Skeletal muscle satellite cell (primary cell): ENCODE measurements at regions not wholly inside any gene's neighbourhood (a gene's known extent, or its start where the extent isn't known, plus 50 kb on each side); places are given as distances from the start of the nearest gene placed in this dataset.

ENCODE experiments used
- H3K27me3 ChIP-seq: 2 replicates; pipeline ENCODE4 v1.7.0; 2013; ENCODE audit warnings: low read length; ENCODE audit not compliant: control insufficient read depth, insufficient read depth
- H3K36me3 ChIP-seq: 2 replicates; pipeline ENCODE4 v1.7.0; 2013; ENCODE audit warnings: mild to moderate bottlenecking, control low read depth, low read length; ENCODE audit not compliant: insufficient read depth
- H3K4me1 ChIP-seq: 2 replicates; pipeline ENCODE4 v1.7.0; 2013; ENCODE audit warnings: low read length; ENCODE audit not compliant: control insufficient read depth, insufficient read depth
- H3K4me2 ChIP-seq: 2 replicates; pipeline ENCODE4 v1.7.0; 2013; ENCODE audit warnings: mild to moderate bottlenecking, low read length
- H3K4me3 ChIP-seq: 2 replicates; pipeline ENCODE4 v1.7.0; 2013; ENCODE audit warnings: low read length
- H3K9ac ChIP-seq: 2 replicates; pipeline ENCODE4 v1.7.0; 2013; ENCODE audit warnings: mild to moderate bottlenecking, low read depth, low read length, moderate library complexity
- H3K9me3 ChIP-seq: replicated peaks from 2 replicates; pipeline ENCODE4 v1.7.0; 2013; ENCODE audit warnings: mild to moderate bottlenecking, control low read depth, low read length

GRCh38 chr14:101121508-101122139 is 218.1 kb upstream of the RTL1 start:
- peaks cover 17% of the 10 kb centered on the region for H3K27me3 ChIP-seq
- no peaks in the 10 kb centered on the region for H3K4me1 ChIP-seq
- H3K4me2 ChIP-seq, result no peak overlapping the region
- H3K9ac ChIP-seq, result no peak overlapping the region
- H3K4me3 ChIP-seq, result no peak overlapping the region
- H3K9me3 ChIP-seq, result no peaks in the 10 kb centered on the region
- no peaks in the 10 kb centered on the region for H3K36me3 ChIP-seq

- no peaks in the 10 kb centered on the region for H3K36me3 ChIP-seq
- no peak overlapping the region for H3K9ac ChIP-seq
- H3K27me3 ChIP-seq, result peaks cover 19% of the 10 kb centered on the region
- no peaks in the 10 kb centered on the region for H3K4me1 ChIP-seq
- H3K9me3 ChIP-seq, result no peaks in the 10 kb centered on the region
- no peak overlapping the region for H3K4me2 ChIP-seq
- no peak overlapping the region for H3K4me3 ChIP-seq
Observed at GRCh38 chr14:101122237-101123141, 219.0 kb upstream of the RTL1 start.

- no peak overlapping the region for H3K4me2 ChIP-seq
- H3K36me3 ChIP-seq, result no peaks in the 10 kb centered on the region
- no peak overlapping the region for H3K9ac ChIP-seq
- no peaks in the 10 kb centered on the region for H3K9me3 ChIP-seq
- H3K4me3 ChIP-seq, result no peak overlapping the region
- peaks cover 23% of the 10 kb centered on the region for H3K27me3 ChIP-seq
- no peaks in the 10 kb centered on the region for H3K4me1 ChIP-seq
Observed at GRCh38 chr14:101123618-101124510, 220.3 kb upstream of the RTL1 start.

- no peak overlapping the region for H3K4me3 ChIP-seq
- no peak overlapping the region for H3K9ac ChIP-seq
- no peaks in the 10 kb centered on the region for H3K36me3 ChIP-seq
- H3K4me2 ChIP-seq, result no peak overlapping the region
- H3K9me3 ChIP-seq, result no peaks in the 10 kb centered on the region
- H3K4me1 ChIP-seq, result no peaks in the 10 kb centered on the region
- H3K27me3 ChIP-seq, result peaks cover 23% of the 10 kb centered on the region
Observed at GRCh38 chr14:101124815-101125214, 221.3 kb upstream of the RTL1 start.

GRCh38 chr14:101125313-101125712 is 221.8 kb upstream of the RTL1 start:
- H3K4me1 ChIP-seq, result no peaks in the 10 kb centered on the region
- no peaks in the 10 kb centered on the region for H3K36me3 ChIP-seq
- no peak overlapping the region for H3K4me3 ChIP-seq
- no peak overlapping the region for H3K9ac ChIP-seq
- H3K4me2 ChIP-seq, result no peak overlapping the region
- H3K27me3 ChIP-seq, result peaks cover 21% of the 10 kb centered on the region
- H3K9me3 ChIP-seq, result no peaks in the 10 kb centered on the region

GRCh38 chr14:101125719-101126651 is 222.5 kb upstream of the RTL1 start:
- Histone ChIP-seq H3K36me3 (no peaks in the 10 kb centered on the region), H3K9ac (no peak overlapping the region), H3K4me1 (no peaks in the 10 kb centered on the region), H3K9me3 (no peaks in the 10 kb centered on the region), H3K4me2 (no peak overlapping the region), H3K4me3 (no peak overlapping the region), H3K27me3 (peaks cover 20% of the 10 kb centered on the region)

- Histone ChIP-seq H3K4me3 (no peak overlapping the region), H3K4me2 (no peak overlapping the region), H3K4me1 (no peaks in the 10 kb centered on the region), H3K36me3 (no peaks in the 10 kb centered on the region), H3K9ac (no peak overlapping the region), H3K27me3 (peaks cover 20% of the 10 kb centered on the region), H3K9me3 (no peaks in the 10 kb centered on the region)
Observed at GRCh38 chr14:101126731-101127130, 223.2 kb upstream of the RTL1 start.

GRCh38 chr14:101127224-101127623 is 223.7 kb upstream of the RTL1 start:
- Histone ChIP-seq H3K36me3 (no peaks in the 10 kb centered on the region), H3K4me1 (no peaks in the 10 kb centered on the region), H3K4me3 (no peak overlapping the region), H3K27me3 (peaks cover 20% of the 10 kb centered on the region), H3K9me3 (no peaks in the 10 kb centered on the region), H3K4me2 (no peak overlapping the region), H3K9ac (no peak overlapping the region)

GRCh38 chr14:101128478-101129321 is 225.2 kb upstream of the RTL1 start:
- no peak overlapping the region for H3K4me2 ChIP-seq
- no peaks in the 10 kb centered on the region for H3K36me3 ChIP-seq
- H3K4me3 ChIP-seq, result no peak overlapping the region
- H3K9ac ChIP-seq, result no peak overlapping the region
- no peaks in the 10 kb centered on the region for H3K4me1 ChIP-seq
- no peaks in the 10 kb centered on the region for H3K9me3 ChIP-seq
- peaks cover 20% of the 10 kb centered on the region for H3K27me3 ChIP-seq

- Histone ChIP-seq H3K36me3 (no peaks in the 10 kb centered on the region), H3K27me3 (peaks cover 20% of the 10 kb centered on the region), H3K4me3 (no peak overlapping the region), H3K9ac (no peak overlapping the region), H3K9me3 (no peaks in the 10 kb centered on the region), H3K4me1 (no peaks in the 10 kb centered on the region), H3K4me2 (no peak overlapping the region)
Observed at GRCh38 chr14:101129521-101130167, 226.1 kb upstream of the RTL1 start.
